ENCODE measurements at regions not wholly inside any gene's neighbourhood (a gene's known extent, or its start where the extent isn't known, plus 50 kb on each side); places are given as distances from the start of the nearest gene placed in this dataset.

DNA sequence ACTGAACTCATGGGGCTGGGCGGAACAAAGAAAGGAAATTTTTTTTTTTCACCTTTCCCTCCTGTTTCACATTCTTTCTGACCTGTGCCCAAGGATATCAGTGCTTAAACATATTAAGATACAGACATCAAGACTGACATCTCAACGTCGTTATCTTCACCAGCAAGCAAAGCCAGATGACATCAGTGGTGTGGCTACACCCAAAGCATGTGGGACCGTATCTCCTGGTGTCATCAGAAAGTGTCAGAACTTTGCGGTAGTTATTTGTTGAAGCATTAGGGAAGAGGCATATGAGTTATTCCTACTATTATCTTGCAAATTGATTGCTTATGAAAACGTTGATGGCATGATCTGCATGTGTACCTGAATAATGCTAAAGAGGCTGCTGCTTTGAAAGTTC is 487.4 kb downstream of the TLE4 start:
- Histone ChIP-seq H3K79me2 (ENCODE audit: control insufficient read depth, insufficient read depth, low read length, unreplicated experiment) (no peaks in the 10 kb centered on the region), H3K27me3 (ENCODE audit: insufficient read depth, low read length) (no peaks in the 10 kb centered on the region), H3K36me3 (ENCODE audit: insufficient read depth, low read length) (no peaks in the 10 kb centered on the region; the same call in 1 of the 2 replicates), H3K27ac (ENCODE audit: low read depth, low read length) (no peak overlapping the region), H2AFZ (ENCODE audit: low read length, unreplicated experiment) (no peak overlapping the region), H3K4me1 (ENCODE audit: control insufficient read depth, insufficient read depth, low read length, unreplicated experiment) (peaks cover 31% of the 10 kb centered on the region), H3K4me3 (ENCODE audit: low read depth, low read length) (no peak overlapping the region)

DNA sequence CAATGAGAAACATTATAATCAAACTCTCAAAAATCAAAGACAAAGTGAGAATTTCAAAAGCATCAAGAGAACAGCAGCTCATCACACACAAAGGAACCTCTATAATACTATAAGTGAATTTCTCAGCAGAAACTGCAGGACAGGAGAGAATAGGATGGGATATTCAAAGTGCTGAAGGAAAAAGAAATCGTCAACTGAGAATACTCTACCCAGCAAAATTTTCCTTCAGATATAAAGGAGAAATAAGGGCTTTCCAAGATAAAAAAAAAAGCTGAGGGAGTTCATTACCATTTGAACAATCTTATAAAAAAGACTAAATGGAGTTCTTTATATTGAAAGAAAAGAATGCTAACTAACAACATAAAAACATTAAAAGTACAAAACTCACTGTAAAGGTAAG is 481.1 kb downstream of the TLE4 start:
- Histone ChIP-seq H2AFZ (ENCODE audit: low read length, unreplicated experiment) (no peak overlapping the region), H3K36me3 (ENCODE audit: insufficient read depth, low read length) (no peaks in the 10 kb centered on the region), H3K4me1 (ENCODE audit: control insufficient read depth, insufficient read depth, low read length, unreplicated experiment) (no peaks in the 10 kb centered on the region), H3K27ac (ENCODE audit: low read depth, low read length) (no peak overlapping the region), H3K4me3 (ENCODE audit: low read depth, low read length) (no peak overlapping the region), H3K27me3 (ENCODE audit: insufficient read depth, low read length) (no peaks in the 10 kb centered on the region), H3K79me2 (ENCODE audit: control insufficient read depth, insufficient read depth, low read length, unreplicated experiment) (no peaks in the 10 kb centered on the region)

DNA sequence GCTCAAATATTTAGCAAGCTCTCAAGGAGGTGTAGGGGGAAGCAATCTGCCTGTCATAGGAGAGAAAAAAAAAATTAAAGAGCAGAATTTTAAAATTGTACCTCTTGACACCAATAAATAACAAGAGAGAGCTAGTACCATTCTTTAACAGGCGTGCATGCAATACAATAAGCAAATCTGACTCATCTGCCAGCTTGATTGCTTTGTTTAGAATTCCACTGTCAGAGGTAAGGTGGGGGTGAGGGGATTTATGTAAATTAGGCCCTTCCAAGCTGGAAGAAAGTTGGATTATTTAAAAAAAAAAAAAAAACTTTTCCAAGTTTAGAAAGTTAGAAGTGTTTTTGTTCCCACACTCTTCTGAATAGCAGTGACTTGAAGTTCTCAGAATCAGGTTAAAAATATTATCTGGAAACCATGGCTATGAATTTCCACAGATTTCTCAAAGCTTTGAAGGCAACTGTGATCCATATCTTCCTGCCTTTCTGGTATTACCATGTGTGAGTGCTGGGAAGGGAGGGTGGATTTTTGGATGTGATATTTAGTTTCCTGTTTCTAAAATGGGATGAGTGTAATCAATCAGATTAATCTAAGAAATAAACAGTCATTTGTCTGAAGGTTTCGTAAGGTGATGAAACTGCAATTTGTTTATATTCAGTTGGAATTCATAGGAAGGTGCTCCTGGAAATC is 477.5 kb downstream of the TLE4 start:
- no peaks in the 10 kb centered on the region for H3K27me3 ChIP-seq (ENCODE audit: insufficient read depth, low read length)
- no peak overlapping the region for H3K4me3 ChIP-seq (ENCODE audit: low read depth, low read length)
- H3K36me3 ChIP-seq (ENCODE audit: insufficient read depth, low read length) = no peaks in the 10 kb centered on the region
- no peaks in the 10 kb centered on the region for H3K79me2 ChIP-seq (ENCODE audit: control insufficient read depth, insufficient read depth, low read length, unreplicated experiment)
- no peak overlapping the region for H2AFZ ChIP-seq (ENCODE audit: low read length, unreplicated experiment)
- H3K27ac ChIP-seq (ENCODE audit: low read depth, low read length) = no peak overlapping the region
- no peaks in the 10 kb centered on the region for H3K4me1 ChIP-seq (ENCODE audit: control insufficient read depth, insufficient read depth, low read length, unreplicated experiment)

DNA sequence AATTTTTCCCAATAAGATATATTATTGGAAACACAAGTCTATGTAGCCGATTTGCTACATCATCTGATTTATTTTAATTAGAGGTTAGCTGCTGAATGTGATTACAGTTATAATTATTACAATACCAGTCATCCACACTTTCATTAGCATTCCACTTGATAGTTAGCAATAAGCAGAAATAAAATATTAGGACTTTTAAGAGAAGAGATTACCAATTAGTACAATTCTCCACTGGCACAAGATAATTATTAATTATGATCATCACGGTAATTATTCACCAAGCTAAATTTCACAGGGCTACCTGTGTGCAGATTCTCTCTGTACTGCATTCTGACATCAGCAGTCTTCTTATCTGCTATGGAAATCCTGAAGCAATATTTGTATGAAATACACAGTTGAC is 474.7 kb downstream of the TLE4 start:
- H3K4me3 ChIP-seq (ENCODE audit: low read depth, low read length) = no peak overlapping the region
- no peaks in the 10 kb centered on the region for H3K79me2 ChIP-seq (ENCODE audit: control insufficient read depth, insufficient read depth, low read length, unreplicated experiment)
- no peaks in the 10 kb centered on the region for H3K36me3 ChIP-seq (ENCODE audit: insufficient read depth, low read length)
- no peak overlapping the region for H2AFZ ChIP-seq (ENCODE audit: low read length, unreplicated experiment)
- H3K4me1 ChIP-seq (ENCODE audit: control insufficient read depth, insufficient read depth, low read length, unreplicated experiment) = no peaks in the 10 kb centered on the region
- no peak overlapping the region for H3K27ac ChIP-seq (ENCODE audit: low read depth, low read length)
- H3K27me3 ChIP-seq (ENCODE audit: insufficient read depth, low read length) = no peaks in the 10 kb centered on the region

DNA sequence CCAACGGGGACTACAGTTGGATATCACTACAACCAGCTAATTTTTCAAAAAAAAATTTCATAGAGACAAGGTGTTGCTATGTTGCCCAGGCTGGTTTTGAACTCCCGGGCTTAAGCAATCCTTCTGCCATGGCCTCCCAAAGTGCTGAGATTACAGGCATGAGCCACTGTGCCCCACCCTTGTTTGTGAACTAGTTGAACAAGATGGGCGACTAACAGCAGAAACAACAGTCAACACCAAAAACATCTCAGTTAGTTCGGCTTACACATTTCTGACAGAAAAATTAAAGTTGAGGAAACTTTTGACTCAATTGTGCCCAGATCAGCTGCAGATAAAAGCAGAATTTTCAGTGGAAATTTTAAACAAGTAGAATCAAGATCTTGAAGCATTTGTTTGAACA is 470.1 kb downstream of the TLE4 start:
- no peak overlapping the region for H3K4me3 ChIP-seq (ENCODE audit: low read depth, low read length)
- H2AFZ ChIP-seq (ENCODE audit: low read length, unreplicated experiment) = no peak overlapping the region
- H3K27me3 ChIP-seq (ENCODE audit: insufficient read depth, low read length) = no peaks in the 10 kb centered on the region
- H3K27ac ChIP-seq (ENCODE audit: low read depth, low read length) = no peak overlapping the region
- H3K36me3 ChIP-seq (ENCODE audit: insufficient read depth, low read length) = no peaks in the 10 kb centered on the region
- no peaks in the 10 kb centered on the region for H3K79me2 ChIP-seq (ENCODE audit: control insufficient read depth, insufficient read depth, low read length, unreplicated experiment)
- no peaks in the 10 kb centered on the region for H3K4me1 ChIP-seq (ENCODE audit: control insufficient read depth, insufficient read depth, low read length, unreplicated experiment)

DNA sequence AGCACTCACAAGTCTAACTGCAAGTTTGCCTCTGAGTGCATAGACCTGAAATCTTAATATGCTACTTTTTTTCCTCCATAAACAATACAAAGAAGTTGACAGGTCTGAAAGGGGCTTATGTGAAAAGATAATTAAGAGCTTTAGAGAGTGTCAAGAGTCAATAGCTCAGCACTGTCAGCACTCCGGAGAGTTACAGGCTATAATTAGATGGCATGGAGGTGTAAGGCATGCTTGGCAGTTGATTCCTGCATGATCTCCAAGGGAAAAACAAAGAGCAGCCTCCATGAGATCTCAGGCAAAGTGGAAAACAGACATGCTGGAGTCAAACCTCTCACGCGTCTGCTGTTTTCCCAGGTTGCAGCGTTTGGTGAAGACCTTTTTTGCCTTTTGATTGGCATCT is 468.7 kb downstream of the TLE4 start:
- Histone ChIP-seq H2AFZ (ENCODE audit: low read length, unreplicated experiment) (no peak overlapping the region), H3K36me3 (ENCODE audit: insufficient read depth, low read length) (no peaks in the 10 kb centered on the region), H3K4me1 (ENCODE audit: control insufficient read depth, insufficient read depth, low read length, unreplicated experiment) (no peaks in the 10 kb centered on the region), H3K27ac (ENCODE audit: low read depth, low read length) (no peak overlapping the region), H3K79me2 (ENCODE audit: control insufficient read depth, insufficient read depth, low read length, unreplicated experiment) (no peaks in the 10 kb centered on the region), H3K27me3 (ENCODE audit: insufficient read depth, low read length) (no peaks in the 10 kb centered on the region), H3K4me3 (ENCODE audit: low read depth, low read length) (no peak overlapping the region)

DNA sequence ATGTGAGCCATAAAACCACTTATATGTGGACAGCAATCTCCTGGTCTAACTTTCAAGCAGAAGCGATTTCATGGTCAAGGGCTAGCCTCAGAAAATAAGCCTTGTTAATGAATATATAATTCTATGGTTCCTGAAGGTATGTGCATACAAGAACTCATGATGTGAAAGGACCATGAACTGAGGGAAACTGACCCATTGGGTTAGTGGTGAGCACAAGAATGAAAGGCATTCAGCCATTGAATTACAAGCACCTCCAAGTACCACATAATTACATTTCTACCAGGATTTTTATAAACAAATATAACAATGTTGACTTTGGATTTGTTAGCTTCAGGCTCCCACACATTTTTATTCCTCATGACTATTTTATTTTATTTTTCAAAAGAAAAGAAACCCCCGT is 459.0 kb downstream of the TLE4 start:
- no peaks in the 10 kb centered on the region for H3K79me2 ChIP-seq (ENCODE audit: control insufficient read depth, insufficient read depth, low read length, unreplicated experiment)
- H3K27ac ChIP-seq (ENCODE audit: low read depth, low read length) = no peak overlapping the region
- no peak overlapping the region for H2AFZ ChIP-seq (ENCODE audit: low read length, unreplicated experiment)
- no peaks in the 10 kb centered on the region for H3K36me3 ChIP-seq (ENCODE audit: insufficient read depth, low read length)
- no peaks in the 10 kb centered on the region for H3K4me1 ChIP-seq (ENCODE audit: control insufficient read depth, insufficient read depth, low read length, unreplicated experiment)
- no peak overlapping the region for H3K4me3 ChIP-seq (ENCODE audit: low read depth, low read length)
- H3K27me3 ChIP-seq (ENCODE audit: insufficient read depth, low read length) = no peaks in the 10 kb centered on the region

DNA sequence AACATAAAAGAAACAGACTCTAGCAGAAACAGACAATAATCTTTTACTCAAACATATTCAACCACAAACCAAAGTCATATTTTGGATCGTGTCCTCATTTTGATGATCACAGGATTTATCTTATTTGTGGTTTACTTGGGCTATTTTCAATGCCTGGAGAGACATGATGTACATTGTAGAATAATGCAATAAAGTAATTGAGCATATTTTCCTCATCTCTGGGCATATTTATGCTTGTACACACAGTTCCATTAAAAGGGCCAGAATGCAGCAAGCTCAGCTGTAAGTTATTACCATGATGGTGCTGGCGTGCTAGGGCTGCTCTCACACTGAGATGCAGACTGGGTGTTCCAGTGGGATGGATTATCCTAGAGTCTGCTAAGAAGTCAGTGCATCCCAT is 456.7 kb downstream of the TLE4 start:
- H3K27ac ChIP-seq (ENCODE audit: low read depth, low read length) = no peak overlapping the region
- H3K36me3 ChIP-seq (ENCODE audit: insufficient read depth, low read length) = no peaks in the 10 kb centered on the region
- no peaks in the 10 kb centered on the region for H3K79me2 ChIP-seq (ENCODE audit: control insufficient read depth, insufficient read depth, low read length, unreplicated experiment)

DNA sequence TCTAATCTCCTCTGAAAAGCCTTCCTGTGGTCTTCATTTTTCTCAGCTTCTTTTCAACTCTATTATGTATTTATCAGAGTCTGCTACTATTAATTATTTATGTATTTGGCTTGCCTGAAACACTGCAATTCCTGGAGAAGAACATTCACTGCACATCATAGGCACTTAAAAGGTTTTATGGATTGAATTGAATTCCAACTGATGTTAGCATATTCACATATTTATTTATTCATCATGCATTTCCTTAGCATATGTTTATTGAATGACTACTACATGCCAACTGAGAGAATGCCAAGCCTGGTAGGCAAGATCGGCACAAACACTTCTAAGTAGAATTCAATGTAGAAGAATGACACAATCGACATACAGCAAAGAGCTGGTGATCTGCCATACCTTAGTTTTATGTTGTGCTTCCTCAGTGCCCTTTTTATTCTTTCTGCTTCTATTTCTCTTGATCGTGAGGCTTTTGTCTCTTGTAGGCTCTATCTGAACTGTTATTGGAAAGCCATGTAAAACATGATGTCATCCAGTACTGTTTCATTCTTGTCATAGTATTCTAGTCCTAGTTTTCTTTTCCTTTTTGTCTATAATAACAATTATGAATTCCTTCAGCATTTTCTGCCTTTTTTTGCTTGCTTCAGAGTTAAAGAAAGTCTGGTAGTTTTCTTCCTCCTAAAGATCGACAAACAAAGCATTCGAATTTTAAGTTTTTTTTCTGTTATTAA is 454.2 kb downstream of the TLE4 start:
- Histone ChIP-seq H3K4me3 (ENCODE audit: low read depth, low read length) (no peak overlapping the region), H3K79me2 (ENCODE audit: control insufficient read depth, insufficient read depth, low read length, unreplicated experiment) (no peaks in the 10 kb centered on the region), H3K4me1 (ENCODE audit: control insufficient read depth, insufficient read depth, low read length, unreplicated experiment) (no peaks in the 10 kb centered on the region), H2AFZ (ENCODE audit: low read length, unreplicated experiment) (no peak overlapping the region), H3K36me3 (ENCODE audit: insufficient read depth, low read length) (no peaks in the 10 kb centered on the region), H3K27ac (ENCODE audit: low read depth, low read length) (no peak overlapping the region), H3K27me3 (ENCODE audit: insufficient read depth, low read length) (no peaks in the 10 kb centered on the region)

More for the DNA sequence above, 456.7 kb downstream of the TLE4 start:
- no peaks in the 10 kb centered on the region for H3K4me1 ChIP-seq (ENCODE audit: control insufficient read depth, insufficient read depth, low read length, unreplicated experiment)
- no peak overlapping the region for H3K4me3 ChIP-seq (ENCODE audit: low read depth, low read length)
- H3K27me3 ChIP-seq (ENCODE audit: insufficient read depth, low read length) = no peaks in the 10 kb centered on the region
- no peak overlapping the region for H2AFZ ChIP-seq (ENCODE audit: low read length, unreplicated experiment)

DNA sequence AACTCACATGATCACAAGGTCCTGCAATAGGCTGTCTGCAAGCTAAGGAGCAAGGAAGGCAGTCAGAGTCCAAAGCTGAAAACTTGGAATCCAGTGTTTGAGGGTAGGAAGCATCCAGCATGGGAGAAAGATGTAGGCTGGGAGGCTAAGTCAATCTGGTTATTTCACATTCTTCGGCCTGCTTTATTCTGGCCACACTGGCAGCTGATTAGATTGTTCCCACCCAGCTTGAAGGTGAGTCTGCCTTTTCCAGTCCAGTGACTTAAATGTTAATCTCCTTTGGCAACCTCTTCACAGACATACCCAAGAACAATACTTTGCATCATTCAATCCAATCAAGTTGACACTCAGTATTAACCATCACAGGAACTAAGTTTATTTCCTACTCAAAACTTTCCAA is 453.4 kb downstream of the TLE4 start:
- Histone ChIP-seq H3K4me3 (ENCODE audit: low read depth, low read length) (no peak overlapping the region), H2AFZ (ENCODE audit: low read length, unreplicated experiment) (no peak overlapping the region), H3K4me1 (ENCODE audit: control insufficient read depth, insufficient read depth, low read length, unreplicated experiment) (no peaks in the 10 kb centered on the region), H3K27ac (ENCODE audit: low read depth, low read length) (no peak overlapping the region), H3K79me2 (ENCODE audit: control insufficient read depth, insufficient read depth, low read length, unreplicated experiment) (no peaks in the 10 kb centered on the region), H3K27me3 (ENCODE audit: insufficient read depth, low read length) (no peaks in the 10 kb centered on the region), H3K36me3 (ENCODE audit: insufficient read depth, low read length) (no peaks in the 10 kb centered on the region)

DNA sequence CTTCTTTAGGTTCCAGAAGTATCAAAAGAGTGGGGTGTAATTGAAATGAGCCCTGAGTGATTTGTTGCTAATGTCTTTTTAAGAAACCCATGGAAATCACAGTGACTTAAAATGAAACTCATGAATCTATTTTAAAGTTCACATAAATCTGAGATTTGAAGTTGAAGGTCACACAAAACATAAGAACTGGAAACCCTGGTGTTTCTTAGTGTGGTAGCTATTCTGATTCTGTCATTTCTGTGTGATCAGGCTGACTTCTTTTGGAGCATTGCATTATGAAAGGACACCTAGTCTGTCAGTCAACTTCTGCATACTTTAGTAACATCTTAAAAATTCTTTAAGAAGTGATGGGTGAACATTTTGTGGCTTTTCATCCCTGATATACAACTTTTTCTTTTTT is 448.8 kb downstream of the TLE4 start:
- Histone ChIP-seq H2AFZ (ENCODE audit: low read length, unreplicated experiment) (no peak overlapping the region), H3K4me3 (ENCODE audit: low read depth, low read length) (no peak overlapping the region), H3K27ac (ENCODE audit: low read depth, low read length) (no peak overlapping the region), H3K79me2 (ENCODE audit: control insufficient read depth, insufficient read depth, low read length, unreplicated experiment) (no peaks in the 10 kb centered on the region), H3K27me3 (ENCODE audit: insufficient read depth, low read length) (no peaks in the 10 kb centered on the region), H3K36me3 (ENCODE audit: insufficient read depth, low read length) (no peaks in the 10 kb centered on the region), H3K4me1 (ENCODE audit: control insufficient read depth, insufficient read depth, low read length, unreplicated experiment) (no peaks in the 10 kb centered on the region)
